ENCODE measurements at regions not wholly inside any gene's neighbourhood (a gene's known extent, or its start where the extent isn't known, plus 50 kb on each side); places are given as distances from the start of the nearest gene placed in this dataset.

- DNase-seq: no peak
These were observed 110.3 kb upstream of the TDRD3 start for GRCh38 chr13:60286707-60287106.

- DNase-seq: no peak
These were observed 108.5 kb upstream of the TDRD3 start for GRCh38 chr13:60288569-60288968.

- no peak for DNase-seq
These were observed 93.9 kb upstream of the TDRD3 start for GRCh38 chr13:60303166-60303565.

GRCh38 chr13:60311527-60311926, 85.5 kb upstream of the TDRD3 start:
- no peak for DNase-seq

GRCh38 chr13:60312851-60313505, 84.0 kb upstream of the TDRD3 start:
- DNase-seq: no peak

GRCh38 chr13:60318186-60318585, 78.8 kb upstream of the TDRD3 start:
- DNase-seq: no peak

- no peak for DNase-seq
These were observed 72.9 kb upstream of the TDRD3 start for GRCh38 chr13:60324131-60324530.

GRCh38 chr13:60326273-60326672, 70.7 kb upstream of the TDRD3 start:
- no peak for DNase-seq

- DNase-seq: no peak
These were observed 69.5 kb upstream of the TDRD3 start for GRCh38 chr13:60327511-60327910.

GRCh38 chr13:60328073-60328472, 68.9 kb upstream of the TDRD3 start:
- DNase-seq: no peak

GRCh38 chr13:60329221-60329923, 67.6 kb upstream of the TDRD3 start:
- DNase-seq: no peak

GRCh38 chr13:60331249-60332012, 65.6 kb upstream of the TDRD3 start:
- DNase-seq: no peak

- no peak for DNase-seq
These were observed 64.3 kb upstream of the TDRD3 start for GRCh38 chr13:60332682-60333081.

GRCh38 chr13:60334310-60334709, 62.7 kb upstream of the TDRD3 start:
- no peak for DNase-seq

- DNase-seq: peak in 1 of 6 experiments; percentile 2
These were observed 61.5 kb upstream of the TDRD3 start for GRCh38 chr13:60335531-60335930.

GRCh38 chr13:60338754-60339153, 58.3 kb upstream of the TDRD3 start:
- DNase-seq: no peak

GRCh38 chr13:60343978-60344377, 53.0 kb upstream of the TDRD3 start:
- no peak for DNase-seq

- DNase-seq: no peak
These were observed 49.8 kb upstream of the TDRD3 start for GRCh38 chr13:60347174-60347573.
